Natural killer cell treated with Interleukin-12 subunit alpha and Interleukin-12 subunit beta and Interleukin-15 and Interleukin-18, amount 100 ng/mL, for 72 hours (primary cell): ENCODE measurements at regions not wholly inside any gene's neighbourhood (a gene's known extent, or its start where the extent isn't known, plus 50 kb on each side); places are given as distances from the start of the nearest gene placed in this dataset.

ENCODE experiments used
- ATAC-seq, 2 donors: fragments of 150-1000 bp; cut with Tn5 transposase in 1 of 2; sonication (Bioruptor Pico), chemical (Tn5 transposase) in 1 of 2; 2 replicates each; pipeline ENCODE4 v1.10.0; 2021
- DNase-seq: peaks from one replicate; pipeline ENCODE4 v3.0.0; 2022; ENCODE audit warnings: low spot score
- H3K27ac Mint-ChIP-seq, 2 donors: 1 replicate in 1 of 2; 2 replicates in 1 of 2; pipeline ENCODE4 v1.8.0; 2022; ENCODE audit warnings: mixed read lengths in 2 of 2, mild to moderate bottlenecking in 1 of 2, moderate library complexity in 1 of 2
- H3K27me3 Mint-ChIP-seq, 2 donors: 1 replicate in 1 of 2; 2 replicates in 1 of 2; pipeline ENCODE4 v1.8.0; 2022; ENCODE audit warnings: mixed read lengths in 2 of 2
- H3K36me3 Mint-ChIP-seq: one replicate; pipeline ENCODE4 v1.8.0; 2022; ENCODE audit warnings: mixed read lengths
- H3K4me1 Mint-ChIP-seq, 2 donors: 1 replicate in 1 of 2; 2 replicates in 1 of 2; pipeline ENCODE4 v1.8.0; 2022; ENCODE audit warnings: low read depth in 2 of 2, mixed read lengths in 2 of 2, mild to moderate bottlenecking in 1 of 2
- H3K4me3 Mint-ChIP-seq: one replicate; pipeline ENCODE4 v1.8.0; 2022; ENCODE audit warnings: mixed read lengths
- H3K9me3 Mint-ChIP-seq: 2 replicates; pipeline ENCODE4 v1.8.0; 2022; ENCODE audit warnings: mixed read lengths

DNA sequence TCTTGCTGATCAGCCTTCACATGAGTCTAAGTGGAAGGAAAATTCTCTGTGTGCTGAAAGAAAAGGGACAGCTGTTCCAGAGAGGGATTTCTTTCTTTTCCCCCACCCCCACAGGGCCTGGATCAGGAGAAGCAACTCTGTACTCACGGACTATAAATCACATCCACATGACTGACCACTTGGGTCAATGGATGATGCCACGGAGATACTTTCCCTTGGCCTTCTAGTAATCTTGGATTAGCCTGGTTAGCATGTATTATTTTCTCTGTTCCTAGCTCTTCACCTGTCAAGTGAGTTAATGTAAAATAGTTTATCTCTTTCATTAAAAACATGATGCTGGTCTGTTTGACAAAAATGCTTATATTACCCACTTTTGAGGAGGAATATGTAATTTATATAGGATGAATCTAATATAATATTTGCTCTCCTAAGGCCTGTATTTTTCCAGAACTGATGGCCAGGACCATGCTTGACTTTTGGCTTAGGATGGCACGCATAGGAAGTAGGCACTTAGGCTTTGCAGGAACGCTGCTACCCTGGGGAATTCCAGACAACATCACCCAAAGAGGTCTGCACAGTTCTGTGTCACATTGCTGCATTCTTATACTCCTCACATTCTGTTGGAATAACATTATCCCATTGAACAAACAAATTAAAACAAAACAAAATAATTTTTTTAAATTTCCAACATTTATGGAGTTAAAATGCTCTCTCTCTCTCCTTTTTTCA is 892.1 kb downstream of the TLE1 start:
- ATAC-seq (no peak), DNase-seq (no peak)
- H3K27me3 Mint-ChIP-seq = no peaks in the 10 kb centered on the region
- H3K4me1 Mint-ChIP-seq = no peaks in the 10 kb centered on the region
- H3K9me3 Mint-ChIP-seq = peaks cover 20% of the 10 kb centered on the region
- H3K27ac Mint-ChIP-seq = no peak overlapping the region
- no peak overlapping the region for H3K4me3 Mint-ChIP-seq
- no peaks in the 10 kb centered on the region for H3K36me3 Mint-ChIP-seq

DNA sequence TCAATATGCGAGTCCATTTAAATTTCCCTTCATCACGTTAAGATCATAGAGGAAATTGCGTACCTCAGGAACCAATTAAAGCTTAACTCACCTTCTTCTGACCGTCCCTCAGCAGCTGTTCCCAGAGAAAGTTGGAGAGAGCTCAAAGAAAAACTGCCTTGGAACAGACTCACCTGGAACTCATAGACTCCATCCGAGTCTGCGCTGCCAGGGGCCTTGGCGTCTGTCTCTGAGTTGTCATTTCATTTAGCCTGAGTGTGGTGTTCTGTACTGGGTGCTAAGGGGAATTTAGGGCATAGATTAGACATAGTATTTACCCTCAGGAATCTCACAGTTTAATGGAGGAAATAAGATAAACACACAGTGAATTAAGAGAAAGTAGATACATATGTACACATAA is 892.7 kb downstream of the TLE1 start:
- H3K9me3 Mint-ChIP-seq = peaks cover 20% of the 10 kb centered on the region
- H3K36me3 Mint-ChIP-seq = no peaks in the 10 kb centered on the region
- no peaks in the 10 kb centered on the region for H3K27me3 Mint-ChIP-seq
- no peak overlapping the region for H3K4me3 Mint-ChIP-seq
- H3K4me1 Mint-ChIP-seq = no peaks in the 10 kb centered on the region
- H3K27ac Mint-ChIP-seq = no peak overlapping the region
- ATAC-seq = no peak
- no peak for DNase-seq

DNA sequence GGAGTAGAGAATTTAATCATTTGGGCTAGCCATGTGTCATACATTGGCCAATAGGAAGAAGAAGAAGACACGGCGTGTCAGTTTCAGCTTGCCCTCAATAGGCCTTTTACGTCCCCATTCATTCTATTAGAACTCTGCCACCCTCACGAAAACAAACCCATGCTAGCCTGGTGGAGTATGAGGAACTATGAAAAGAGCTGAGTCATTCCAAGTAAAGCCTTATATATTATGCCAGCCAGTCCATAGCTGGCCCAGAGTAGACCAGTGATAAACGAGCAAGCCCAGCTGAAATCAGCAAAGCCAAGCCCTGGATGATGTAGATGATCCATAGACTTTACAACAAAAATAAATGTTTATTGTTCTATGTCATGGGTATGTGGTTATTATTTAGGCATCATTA is 895.1 kb downstream of the TLE1 start:
- no peaks in the 10 kb centered on the region for H3K4me1 Mint-ChIP-seq
- no peak overlapping the region for H3K27ac Mint-ChIP-seq
- H3K27me3 Mint-ChIP-seq = no peaks in the 10 kb centered on the region
- H3K9me3 Mint-ChIP-seq = peaks cover 10% of the 10 kb centered on the region
- ATAC-seq = no peak
- no peaks in the 10 kb centered on the region for H3K36me3 Mint-ChIP-seq
- no peak for DNase-seq
- H3K4me3 Mint-ChIP-seq = no peak overlapping the region

DNA sequence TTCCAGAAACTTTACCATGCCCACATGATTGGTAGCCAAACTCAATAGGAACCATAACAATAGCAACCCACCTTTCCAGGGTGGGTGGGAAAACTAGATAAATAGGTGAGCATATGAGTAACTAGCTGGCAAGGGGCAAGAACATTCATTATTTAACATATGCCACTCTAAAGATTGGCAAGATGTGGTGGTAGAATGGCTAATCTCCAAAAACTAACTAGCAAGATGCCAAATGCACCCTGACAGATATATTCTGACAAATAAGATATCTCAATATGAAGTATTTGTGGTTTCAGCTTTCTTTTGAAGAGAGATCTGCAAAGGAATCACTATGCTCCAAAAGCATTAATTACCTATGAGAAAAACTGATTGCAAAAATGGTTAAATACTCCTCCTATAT is 895.6 kb downstream of the TLE1 start:
- Mint-ChIP-seq H3K27ac (no peak overlapping the region), H3K4me1 (no peaks in the 10 kb centered on the region), H3K4me3 (no peak overlapping the region), H3K27me3 (no peaks in the 10 kb centered on the region), H3K36me3 (no peaks in the 10 kb centered on the region), H3K9me3 (peaks cover 13% of the 10 kb centered on the region)
- no peak for ATAC-seq
- DNase-seq = no peak

DNA sequence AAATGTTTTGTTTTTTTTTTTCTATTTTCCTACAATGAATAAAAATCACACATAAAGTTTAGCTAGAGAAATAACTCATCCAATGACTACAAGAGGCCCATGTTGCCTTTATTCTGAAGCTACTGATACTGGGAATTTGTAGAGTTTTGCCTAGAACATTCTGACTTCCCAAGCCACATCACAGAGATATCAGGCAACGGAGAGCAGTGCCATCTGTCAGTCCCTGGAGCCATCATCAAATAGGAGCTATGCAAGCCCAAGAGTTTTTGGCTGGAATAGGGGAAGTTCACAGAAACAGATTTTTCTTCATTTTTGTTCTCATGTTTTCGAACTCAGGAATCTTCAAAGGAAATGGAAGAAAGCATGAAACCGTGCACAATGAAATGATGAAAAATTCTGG is 896.6 kb downstream of the TLE1 start:
- DNase-seq (no peak), ATAC-seq (no peak)
- no peak overlapping the region for H3K4me3 Mint-ChIP-seq
- no peaks in the 10 kb centered on the region for H3K4me1 Mint-ChIP-seq
- H3K27ac Mint-ChIP-seq = no peak overlapping the region
- peaks cover 10% of the 10 kb centered on the region for H3K9me3 Mint-ChIP-seq
- H3K36me3 Mint-ChIP-seq = peaks cover 4% of the 10 kb centered on the region
- H3K27me3 Mint-ChIP-seq = no peaks in the 10 kb centered on the region

DNA sequence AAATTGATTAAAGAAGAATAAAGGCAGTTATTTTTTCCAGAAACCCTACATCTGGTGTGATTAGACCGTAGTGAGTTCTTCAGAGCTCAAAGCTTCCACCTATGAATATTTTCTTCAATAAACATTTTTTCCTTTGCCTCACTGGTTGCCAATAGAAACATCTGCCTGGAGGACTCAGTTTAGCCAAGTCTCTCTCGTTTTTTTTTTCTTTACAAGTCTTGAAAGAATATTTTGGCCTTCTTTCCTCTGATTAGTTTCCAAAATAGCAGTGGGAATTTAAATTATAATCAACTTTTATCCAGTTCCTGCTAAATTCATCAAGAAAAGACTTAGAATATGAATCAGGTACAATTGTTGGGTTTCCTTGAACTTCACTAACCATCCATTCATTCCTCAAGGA is 897.5 kb downstream of the TLE1 start:
- H3K27ac Mint-ChIP-seq = no peak overlapping the region
- H3K27me3 Mint-ChIP-seq = no peaks in the 10 kb centered on the region
- ATAC-seq (no peak), DNase-seq (no peak)
- H3K9me3 Mint-ChIP-seq = peaks cover 10% of the 10 kb centered on the region
- H3K36me3 Mint-ChIP-seq = peaks cover 5% of the 10 kb centered on the region
- no peaks in the 10 kb centered on the region for H3K4me1 Mint-ChIP-seq
- no peak overlapping the region for H3K4me3 Mint-ChIP-seq

DNA sequence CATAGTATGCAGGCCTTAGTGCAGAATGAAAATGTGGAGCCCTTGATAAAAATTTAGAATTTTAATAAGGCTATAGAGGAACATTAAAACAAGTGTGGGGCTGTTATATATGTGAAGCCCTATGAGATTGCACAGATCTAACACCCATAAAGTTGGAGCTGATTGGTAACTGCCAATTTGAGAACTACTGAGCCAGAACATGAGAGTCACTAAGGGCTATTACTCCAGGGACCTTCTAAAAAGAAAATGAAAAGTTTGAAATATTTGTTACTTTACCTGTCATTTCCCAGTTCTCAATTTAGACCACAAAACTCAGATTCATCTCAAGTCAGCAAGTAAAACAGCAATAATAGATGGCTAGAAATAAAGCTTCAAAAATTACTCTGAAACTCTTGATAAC is 898.6 kb downstream of the TLE1 start:
- Mint-ChIP-seq H3K36me3 (peaks cover 5% of the 10 kb centered on the region), H3K4me3 (no peak overlapping the region), H3K27me3 (no peaks in the 10 kb centered on the region), H3K4me1 (no peaks in the 10 kb centered on the region), H3K9me3 (peaks cover 7% of the 10 kb centered on the region), H3K27ac (no peak overlapping the region)
- no peak for ATAC-seq
- DNase-seq = no peak

DNA sequence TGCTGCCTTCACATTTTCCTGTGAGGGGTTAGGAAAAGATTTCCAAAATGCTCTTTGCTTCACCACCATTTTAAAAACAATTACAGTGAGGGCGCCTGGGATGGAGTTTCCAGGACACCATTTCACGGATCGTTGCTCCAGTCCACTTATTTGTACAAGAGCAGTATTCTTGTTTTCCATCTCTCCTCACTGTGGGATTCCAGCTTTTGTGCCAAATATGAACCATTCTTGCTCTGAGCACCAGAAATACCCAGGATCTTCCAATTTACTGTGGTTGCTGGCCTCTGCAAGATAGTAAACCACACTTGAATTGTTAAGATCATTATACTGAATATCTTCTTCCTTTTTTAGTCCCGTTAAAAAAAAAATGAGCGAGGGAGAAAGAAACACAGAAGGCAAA is 899.5 kb downstream of the TLE1 start:
- H3K9me3 Mint-ChIP-seq = peaks cover 5% of the 10 kb centered on the region
- DNase-seq (no peak), ATAC-seq (no peak)
- H3K27me3 Mint-ChIP-seq = no peaks in the 10 kb centered on the region
- H3K4me1 Mint-ChIP-seq = no peaks in the 10 kb centered on the region
- H3K27ac Mint-ChIP-seq = no peak overlapping the region
- no peak overlapping the region for H3K4me3 Mint-ChIP-seq
- peaks cover 5% of the 10 kb centered on the region for H3K36me3 Mint-ChIP-seq

DNA sequence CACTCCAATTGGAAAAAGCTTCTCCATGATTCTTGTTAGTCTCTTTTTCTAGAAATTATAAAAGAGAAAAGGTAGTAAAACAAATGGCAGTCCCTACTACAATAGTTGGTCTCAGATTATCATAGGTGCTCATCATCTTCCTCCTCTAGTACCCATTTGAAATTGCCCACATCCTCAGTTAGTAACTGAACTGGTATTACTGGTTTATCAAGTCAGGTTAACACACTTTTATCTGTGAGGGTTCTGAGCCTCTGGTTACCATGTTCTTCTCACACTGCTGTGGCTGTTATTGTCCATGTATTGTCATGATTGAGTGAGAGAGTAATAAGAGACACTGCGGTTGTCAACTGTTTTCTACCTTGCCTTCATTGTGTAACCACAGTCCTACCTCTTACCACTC is 901.7 kb downstream of the TLE1 start:
- Mint-ChIP-seq H3K4me3 (no peak overlapping the region), H3K9me3 (peaks cover 8% of the 10 kb centered on the region)
- ATAC-seq = no peak

DNA sequence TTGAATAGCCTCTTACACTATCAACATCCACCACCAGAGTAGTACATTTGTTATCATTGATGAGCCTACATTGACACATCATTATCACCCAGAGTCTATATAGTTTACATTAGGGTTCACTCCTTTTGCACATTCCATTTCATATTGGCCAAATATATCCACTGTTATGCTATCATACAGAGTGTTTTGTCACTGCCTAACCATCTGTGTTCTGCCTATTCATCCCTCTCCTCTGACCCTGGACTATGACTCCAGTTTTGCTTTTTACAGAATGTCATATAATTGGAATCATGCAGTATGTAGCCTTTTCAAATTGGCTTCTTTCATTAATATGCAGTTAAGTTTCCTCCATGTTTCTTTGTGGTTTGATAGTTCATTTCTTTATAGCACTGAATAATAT is 904.7 kb downstream of the TLE1 start:
- Mint-ChIP-seq H3K9me3 (peaks cover 11% of the 10 kb centered on the region), H3K27ac (no peak overlapping the region), H3K4me1 (no peaks in the 10 kb centered on the region), H3K27me3 (no peaks in the 10 kb centered on the region), H3K4me3 (no peak overlapping the region), H3K36me3 (peaks cover 5% of the 10 kb centered on the region)
- no peak for DNase-seq
- no peak for ATAC-seq

More for the DNA sequence above, 901.7 kb downstream of the TLE1 start:
- DNase-seq = no peak
- H3K36me3 Mint-ChIP-seq = peaks cover 5% of the 10 kb centered on the region
- no peaks in the 10 kb centered on the region for H3K27me3 Mint-ChIP-seq
- no peaks in the 10 kb centered on the region for H3K4me1 Mint-ChIP-seq
- no peak overlapping the region for H3K27ac Mint-ChIP-seq

DNA sequence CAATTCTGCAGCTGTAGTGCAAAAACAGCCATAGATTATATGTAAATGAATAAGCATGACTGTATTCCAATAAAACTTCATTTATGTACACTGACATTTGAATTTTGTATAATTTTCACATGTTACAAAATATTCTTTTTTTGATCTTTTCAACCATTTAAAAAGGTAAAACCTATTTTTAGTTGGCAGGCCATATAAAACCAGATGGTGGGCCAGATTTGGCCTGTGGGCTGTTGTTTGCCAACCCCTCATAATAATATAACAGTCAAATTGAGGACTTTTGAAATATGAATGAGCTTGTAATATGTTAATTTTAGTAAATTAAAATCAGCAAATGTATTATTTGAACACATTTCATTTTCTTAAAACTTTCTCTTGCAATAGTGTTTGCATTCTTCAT is 913.4 kb downstream of the TLE1 start:
- no peaks in the 10 kb centered on the region for H3K4me1 Mint-ChIP-seq

DNA sequence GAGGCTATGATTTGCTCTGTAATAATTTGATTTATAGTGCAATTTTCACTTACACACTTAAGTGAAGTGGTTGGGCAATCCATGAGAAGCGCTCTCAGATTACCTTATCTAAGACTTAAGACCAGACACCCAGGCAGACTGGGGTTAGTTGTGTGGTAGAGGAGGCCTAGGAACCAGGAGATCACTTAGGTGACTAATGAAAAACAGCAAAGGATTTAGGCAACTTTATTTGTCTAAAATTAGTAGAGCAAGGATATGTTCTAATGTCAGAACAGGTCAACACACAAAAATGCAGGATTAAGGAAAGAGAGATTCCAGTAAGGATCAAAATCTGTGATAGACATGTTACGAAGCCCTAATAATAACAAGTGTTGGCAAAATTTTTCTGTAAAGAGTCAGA is 913.8 kb downstream of the TLE1 start:
- no peaks in the 10 kb centered on the region for H3K4me1 Mint-ChIP-seq
- H3K27ac Mint-ChIP-seq = no peak overlapping the region
- peaks cover 7% of the 10 kb centered on the region for H3K9me3 Mint-ChIP-seq
- no peaks in the 10 kb centered on the region for H3K36me3 Mint-ChIP-seq
- H3K4me3 Mint-ChIP-seq = no peak overlapping the region
- DNase-seq (no peak), ATAC-seq (no peak)
- H3K27me3 Mint-ChIP-seq = no peaks in the 10 kb centered on the region

More for the DNA sequence above, 913.4 kb downstream of the TLE1 start:
- Mint-ChIP-seq H3K36me3 (no peaks in the 10 kb centered on the region), H3K4me3 (no peak overlapping the region), H3K9me3 (peaks cover 7% of the 10 kb centered on the region), H3K27ac (no peak overlapping the region), H3K27me3 (no peaks in the 10 kb centered on the region)
- ATAC-seq (no peak), DNase-seq (no peak)

DNA sequence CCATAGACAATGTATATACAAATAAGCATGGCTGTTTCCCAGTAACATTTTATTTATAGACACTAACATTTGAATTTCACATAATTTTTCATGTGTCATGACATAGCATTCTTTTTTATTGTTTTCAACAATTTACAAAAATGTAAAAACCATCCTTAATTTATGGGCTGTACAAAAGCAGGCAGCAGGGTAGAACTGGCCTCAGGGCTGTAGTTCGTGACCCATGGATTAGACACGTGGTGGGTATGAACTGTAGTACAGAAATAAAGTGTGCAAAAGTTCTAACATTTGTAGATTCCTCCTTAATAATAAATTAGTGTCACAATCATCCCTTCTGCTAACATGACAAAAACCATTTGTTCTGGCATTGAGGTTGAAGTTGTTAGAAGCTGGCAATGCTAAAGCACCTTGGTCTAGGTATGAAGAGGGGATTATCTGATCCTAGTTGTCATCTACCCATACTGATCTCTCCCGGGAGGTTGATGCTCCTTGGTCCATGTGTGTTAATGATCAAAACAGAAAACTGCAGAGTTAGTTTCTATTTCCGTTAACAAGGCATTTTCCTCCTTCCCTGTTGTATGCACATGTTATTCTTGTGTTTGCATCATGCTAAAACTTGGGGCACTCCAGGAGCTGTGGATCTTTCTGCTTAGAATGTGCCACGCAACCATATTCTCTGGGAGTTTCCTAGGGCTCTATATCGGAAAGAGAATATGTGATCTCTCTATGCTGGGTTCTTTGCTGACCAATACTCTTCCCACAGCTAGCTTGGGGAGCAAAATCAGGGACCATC is 917.6 kb downstream of the TLE1 start:
- ATAC-seq = no peak
- Mint-ChIP-seq H3K9me3 (peaks cover 4% of the 10 kb centered on the region), H3K27me3 (no peaks in the 10 kb centered on the region), H3K27ac (no peak overlapping the region), H3K36me3 (no peaks in the 10 kb centered on the region), H3K4me1 (no peaks in the 10 kb centered on the region), H3K4me3 (no peak overlapping the region)
- no peak for DNase-seq

DNA sequence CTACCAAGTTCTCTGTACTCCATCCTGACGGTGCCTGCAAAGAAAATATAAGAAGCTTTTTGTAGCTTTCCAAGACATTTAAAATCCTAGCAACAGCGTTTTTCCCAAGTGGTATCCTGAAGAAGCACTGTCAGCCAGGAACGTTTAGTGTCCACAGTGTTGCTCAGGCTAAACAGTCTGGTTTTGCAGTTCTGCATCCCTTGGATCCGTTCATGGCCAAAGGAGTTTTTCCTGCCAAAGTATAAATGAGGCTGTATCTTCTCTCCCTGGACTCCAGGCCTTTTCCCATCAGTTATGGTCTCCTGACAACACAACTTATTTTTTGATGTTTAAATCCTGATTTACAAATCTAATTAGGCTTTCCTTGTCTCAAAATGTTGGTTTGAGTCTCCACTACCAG is 925.8 kb downstream of the TLE1 start:
- ATAC-seq (no peak), DNase-seq (no peak)
- Mint-ChIP-seq H3K4me1 (no peaks in the 10 kb centered on the region), H3K4me3 (no peak overlapping the region), H3K9me3 (peaks cover 6% of the 10 kb centered on the region), H3K36me3 (no peaks in the 10 kb centered on the region), H3K27ac (no peak overlapping the region), H3K27me3 (no peaks in the 10 kb centered on the region)
